Gastrocnemius medialis (tissue), 4 donors: ENCODE measurements at regions not wholly inside any gene's neighbourhood (a gene's known extent, or its start where the extent isn't known, plus 50 kb on each side); places are given as distances from the start of the nearest gene placed in this dataset.

Experiments used
- POLR2A ChIP-seq, 2 donors: fragments of 450-650 bp; IDR thresholded peaks; one replicate each; pipeline ENCODE4 v1.6.1; 2017; ENCODE audit warnings: antibody characterized with exemption in 2 of 2, mild to moderate bottlenecking in 2 of 2, moderate library complexity in 2 of 2
- TF ChIP-seq, protein P1 (sequence below), 5 experiments: fragments of 450-650 bp in 3 of 5; fragments of 200-600 bp in 2 of 5; sonication (generic) in 2 of 5; IDR thresholded peaks in 4 of 5; conservative IDR thresholded peaks in 1 of 5; 1 replicate in 4 of 5; 2 replicates in 1 of 5; pipeline ENCODE4 v1.5.1; 2016 to 2019; ENCODE audit warnings: antibody characterized with exemption in 5 of 5, mild to moderate bottlenecking in 3 of 5, moderate library complexity in 3 of 5

DNA sequence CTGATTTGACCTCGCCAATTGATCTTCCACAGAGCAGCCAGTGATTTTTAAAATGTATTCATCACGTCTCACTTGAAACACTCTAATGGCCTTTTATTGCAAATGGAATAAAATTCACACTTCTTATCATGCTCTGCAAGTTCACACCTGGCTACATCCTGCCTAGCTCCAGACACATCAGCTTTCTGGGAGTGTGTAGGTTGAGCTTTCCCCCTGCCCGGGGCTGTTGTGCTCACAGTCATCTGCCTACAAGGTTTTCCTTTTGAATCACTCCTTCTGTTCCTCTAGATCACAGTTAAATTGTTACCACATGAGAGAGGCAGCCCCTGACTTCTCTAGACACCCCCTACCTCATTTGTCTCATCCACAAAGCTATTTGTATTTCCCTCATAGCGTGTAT lies 674.5 kb downstream of the PRELID2 start:
- TF ChIP-seq, protein P1, sequence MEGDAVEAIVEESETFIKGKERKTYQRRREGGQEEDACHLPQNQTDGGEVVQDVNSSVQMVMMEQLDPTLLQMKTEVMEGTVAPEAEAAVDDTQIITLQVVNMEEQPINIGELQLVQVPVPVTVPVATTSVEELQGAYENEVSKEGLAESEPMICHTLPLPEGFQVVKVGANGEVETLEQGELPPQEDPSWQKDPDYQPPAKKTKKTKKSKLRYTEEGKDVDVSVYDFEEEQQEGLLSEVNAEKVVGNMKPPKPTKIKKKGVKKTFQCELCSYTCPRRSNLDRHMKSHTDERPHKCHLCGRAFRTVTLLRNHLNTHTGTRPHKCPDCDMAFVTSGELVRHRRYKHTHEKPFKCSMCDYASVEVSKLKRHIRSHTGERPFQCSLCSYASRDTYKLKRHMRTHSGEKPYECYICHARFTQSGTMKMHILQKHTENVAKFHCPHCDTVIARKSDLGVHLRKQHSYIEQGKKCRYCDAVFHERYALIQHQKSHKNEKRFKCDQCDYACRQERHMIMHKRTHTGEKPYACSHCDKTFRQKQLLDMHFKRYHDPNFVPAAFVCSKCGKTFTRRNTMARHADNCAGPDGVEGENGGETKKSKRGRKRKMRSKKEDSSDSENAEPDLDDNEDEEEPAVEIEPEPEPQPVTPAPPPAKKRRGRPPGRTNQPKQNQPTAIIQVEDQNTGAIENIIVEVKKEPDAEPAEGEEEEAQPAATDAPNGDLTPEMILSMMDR (IDR thresholded peaks at IDR 0.05 in 4 of 5, conservative IDR thresholded peaks at IDR 0.05 in 1 of 5): no peak
- no peak for TF ChIP-seq POLR2A (IDR thresholded peaks at IDR 0.05)
